ENCODE measurements at regions not wholly inside any gene's neighbourhood (a gene's known extent, or its start where the extent isn't known, plus 50 kb on each side); places are given as distances from the start of the nearest gene placed in this dataset.
"Not testable (repeated sequence)": the region's sequence is repeated elsewhere in the genome, so short reads cannot be mapped to it uniquely, and the experiment has no call there.

DNA sequence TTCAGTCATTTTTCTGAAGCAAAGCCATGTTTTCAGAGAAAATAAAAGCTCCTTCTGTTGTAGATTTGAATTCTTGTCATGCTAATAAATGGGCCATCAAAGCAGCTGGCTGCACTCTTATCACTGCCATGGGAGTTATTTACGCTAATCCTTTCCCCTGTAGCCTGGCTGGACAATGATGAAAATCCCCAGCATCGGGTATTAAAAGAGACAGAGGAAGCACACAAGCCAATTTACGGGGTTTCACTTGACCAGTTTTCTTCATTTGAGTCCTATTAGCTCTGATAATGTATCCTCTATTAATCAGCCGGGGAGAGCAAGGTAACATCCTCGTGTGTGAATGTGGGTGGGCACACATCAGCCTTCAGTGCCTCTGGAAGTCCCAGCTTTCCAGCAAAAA lies 470.2 kb upstream of the API5 start:
- DNase-seq (ENCODE audit: low read depth): no peak

DNA sequence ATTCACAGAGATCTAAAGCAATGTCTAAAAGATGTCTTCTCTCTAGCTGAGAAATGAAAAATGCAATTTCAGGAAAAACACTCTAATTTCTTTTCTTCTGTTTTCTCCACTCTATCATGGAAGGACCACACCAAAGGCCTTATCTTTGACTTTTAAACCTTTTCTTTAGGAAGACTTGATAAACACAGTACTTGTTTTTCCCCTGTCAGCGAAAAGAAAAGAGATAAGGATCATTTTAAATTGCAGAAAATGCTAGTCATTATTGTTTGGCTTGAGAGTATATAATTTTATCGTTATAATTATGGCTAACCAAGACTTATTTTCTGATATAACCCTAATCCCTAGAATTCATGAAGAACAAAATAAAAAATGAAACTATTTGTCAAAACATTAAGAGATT lies 462.4 kb upstream of the API5 start:
- no peak for DNase-seq (ENCODE audit: low read depth)

DNA sequence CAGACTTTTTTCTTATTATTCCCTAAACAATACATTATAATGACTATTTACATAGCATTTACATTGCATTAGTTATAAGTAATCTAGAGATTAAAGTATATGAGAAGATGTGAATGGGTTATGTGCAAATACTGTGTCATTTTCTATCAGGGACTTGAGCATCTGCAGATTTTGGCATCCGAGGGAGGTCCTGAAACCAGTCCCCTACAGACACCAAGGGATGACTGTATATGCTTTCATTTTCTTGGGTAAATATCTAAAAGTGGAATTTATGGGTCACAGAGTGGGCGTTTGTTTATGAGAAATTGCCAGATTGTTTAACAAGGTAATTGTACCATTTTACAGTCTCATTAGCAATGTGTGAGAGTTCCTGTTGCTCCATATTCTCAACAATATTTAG lies 454.5 kb upstream of the API5 start:
- DNase-seq (ENCODE audit: low read depth): no peak

DNA sequence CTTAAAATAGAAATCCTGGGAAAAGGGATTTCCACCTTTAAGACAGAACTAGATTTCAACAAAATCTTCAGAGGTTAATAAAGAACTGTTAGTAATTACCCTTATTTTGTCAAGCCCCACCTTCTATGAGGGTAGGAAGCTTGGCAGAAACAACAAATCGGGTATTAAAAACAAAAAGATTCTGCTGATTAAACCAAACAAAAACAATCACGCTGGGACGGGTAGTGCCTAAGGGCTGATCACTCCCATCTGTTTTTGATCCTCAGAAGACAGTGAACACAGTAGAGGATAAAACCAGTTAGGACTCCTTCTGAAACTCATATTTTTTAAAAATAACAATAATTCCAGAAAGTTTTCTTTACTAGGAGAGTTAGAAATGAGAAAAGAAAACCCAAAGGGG lies 441.3 kb upstream of the API5 start:
- no peak for DNase-seq (ENCODE audit: low read depth)

DNA sequence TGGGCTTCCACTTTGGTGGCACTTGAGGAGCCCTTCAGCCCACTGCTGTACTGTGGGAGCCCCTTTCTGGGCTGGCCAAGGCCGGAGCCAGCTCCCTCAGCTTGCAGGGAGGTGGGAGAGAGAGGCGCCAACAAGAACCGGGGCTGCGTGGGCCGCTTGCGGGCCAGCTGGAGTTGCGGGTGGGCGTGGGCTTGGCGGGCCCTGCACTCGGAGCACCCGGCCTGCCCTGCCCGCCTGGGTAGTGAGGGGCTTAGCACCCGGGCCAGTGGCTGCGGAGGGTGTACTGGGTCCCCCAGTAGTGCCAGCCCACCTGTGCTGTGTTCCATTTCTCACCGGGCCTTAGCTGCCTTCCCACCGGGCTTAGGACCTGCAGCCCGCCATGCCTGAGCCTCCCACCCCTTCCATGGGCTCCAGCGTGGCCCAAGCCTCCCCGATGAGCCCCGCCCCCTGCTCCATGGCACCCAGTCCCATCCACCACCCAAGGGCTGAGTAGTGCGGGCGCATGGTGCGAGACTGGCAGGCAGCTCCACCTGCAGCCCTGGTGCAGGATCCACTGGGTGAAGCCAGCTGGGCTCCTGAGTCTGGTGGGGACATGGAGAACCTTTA lies 437.9 kb upstream of the API5 start:
- not testable (repeated sequence) for DNase-seq (ENCODE audit: low read depth)

DNA sequence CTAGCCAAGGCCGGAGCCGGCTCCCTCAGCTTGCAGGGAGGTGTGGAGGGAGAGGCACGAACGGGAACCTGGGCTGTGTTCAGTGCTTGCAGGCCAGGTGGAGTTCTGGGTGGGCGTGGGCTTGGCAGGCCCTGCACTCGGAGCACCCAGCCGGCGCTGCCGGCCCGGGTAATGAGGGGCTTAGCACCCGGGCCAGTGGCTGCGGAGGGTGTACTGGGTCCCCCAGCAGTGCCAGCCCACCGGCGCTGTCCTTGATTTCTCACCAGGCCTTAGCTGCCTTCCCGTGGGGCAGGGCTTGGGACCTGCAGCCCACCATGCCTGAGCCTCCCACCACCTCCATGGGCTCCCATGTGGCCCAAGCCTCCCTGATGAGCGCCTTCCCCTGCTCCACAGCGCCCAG lies 430.5 kb upstream of the API5 start:
- not testable (repeated sequence) for DNase-seq (ENCODE audit: low read depth)

DNA sequence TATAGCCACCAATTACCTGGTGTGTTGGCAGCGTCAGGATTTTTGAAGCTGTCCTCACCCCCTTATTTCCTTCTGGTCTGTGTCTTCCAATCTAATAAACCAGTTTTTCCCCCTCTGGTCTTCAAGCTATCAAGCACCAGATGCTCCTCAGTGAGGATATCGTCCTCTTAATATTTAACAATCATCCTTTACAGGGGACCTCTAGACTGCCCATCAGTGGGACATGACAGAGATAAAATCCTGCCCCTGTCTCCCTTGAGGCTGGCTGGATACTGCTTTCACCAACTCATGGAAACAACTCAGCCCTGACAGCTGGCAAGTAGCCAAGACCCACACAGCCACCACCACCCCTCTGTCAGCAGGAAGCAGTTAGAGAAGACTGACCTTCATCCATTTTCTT lies 421.0 kb upstream of the API5 start:
- DNase-seq (ENCODE audit: low read depth): no peak

DNA sequence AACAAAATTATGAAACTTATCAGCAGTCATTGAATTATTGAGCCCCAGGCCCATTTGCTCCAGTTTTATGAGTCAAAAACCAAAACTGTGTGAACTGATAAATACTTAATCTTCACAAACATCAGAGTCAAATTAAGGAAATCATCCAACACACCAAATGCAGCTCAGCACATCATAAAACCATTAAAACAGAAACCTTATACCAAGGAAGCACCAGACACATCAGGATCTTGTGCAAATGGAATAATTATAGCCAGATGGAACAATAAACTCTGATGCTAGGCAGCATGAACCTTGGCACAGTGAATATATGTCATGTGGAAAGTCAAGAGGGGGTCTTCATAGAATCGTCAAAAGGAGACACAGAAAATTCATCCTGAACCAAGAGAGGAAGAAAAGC lies 410.7 kb upstream of the API5 start:
- no peak for DNase-seq (ENCODE audit: low read depth)

DNA sequence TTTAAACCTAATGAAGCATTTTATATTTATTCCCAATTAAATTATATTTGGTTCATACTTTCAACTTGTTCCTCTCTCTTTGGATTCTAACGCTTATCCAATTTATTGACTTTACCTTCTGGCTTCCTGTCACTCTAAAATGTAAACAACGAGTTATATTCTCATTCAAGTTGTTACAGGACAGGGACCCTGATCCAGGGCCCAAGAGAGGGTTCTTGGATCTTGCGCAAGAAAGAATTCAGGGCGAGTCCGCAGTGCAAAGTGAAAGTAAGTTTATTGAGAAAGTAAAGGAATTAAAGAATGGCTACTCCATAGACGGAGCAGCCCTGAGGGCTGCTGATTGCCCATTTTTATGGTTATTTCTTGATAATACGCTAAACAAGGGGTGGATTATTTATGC lies 405.6 kb upstream of the API5 start:
- DNase-seq (ENCODE audit: low read depth): no peak

DNA sequence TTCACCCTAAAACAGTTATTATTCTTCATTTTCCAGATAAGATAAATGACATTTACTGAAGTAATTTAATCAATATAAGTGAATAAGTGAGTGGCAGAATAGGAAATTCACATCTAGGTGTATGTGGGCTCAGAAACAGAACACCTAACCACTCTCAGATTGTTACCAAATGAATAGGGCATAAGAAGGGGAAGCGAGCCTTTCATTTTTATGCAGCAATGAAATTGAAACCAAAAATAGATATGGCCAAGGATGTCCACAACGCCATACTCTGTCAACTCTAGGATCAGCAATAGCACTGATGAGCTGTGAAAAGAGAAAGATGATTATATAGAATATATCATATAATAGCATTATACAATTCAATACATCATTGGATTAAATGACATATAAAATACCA lies 398.1 kb upstream of the API5 start:
- no peak for DNase-seq (ENCODE audit: low read depth)

DNA sequence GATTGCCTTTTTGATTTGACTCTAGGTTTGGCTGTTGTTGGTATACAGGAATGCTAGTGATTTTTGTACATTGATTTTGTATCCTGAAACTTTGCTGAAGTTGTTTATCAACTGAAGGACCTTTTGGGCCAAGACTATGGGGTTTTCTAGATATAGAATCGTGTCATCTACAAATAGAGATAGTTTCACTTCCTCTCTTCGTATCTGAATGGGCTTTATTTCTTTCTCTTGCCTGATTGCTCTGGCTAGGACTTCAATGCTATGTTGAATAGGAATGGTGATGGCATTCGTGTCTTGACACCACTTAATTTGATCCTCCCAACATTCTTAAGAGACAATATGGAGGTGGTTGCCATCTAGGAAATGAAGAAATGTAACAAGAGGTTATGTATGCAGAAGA lies 388.1 kb upstream of the API5 start:
- no peak for DNase-seq (ENCODE audit: low read depth)

DNA sequence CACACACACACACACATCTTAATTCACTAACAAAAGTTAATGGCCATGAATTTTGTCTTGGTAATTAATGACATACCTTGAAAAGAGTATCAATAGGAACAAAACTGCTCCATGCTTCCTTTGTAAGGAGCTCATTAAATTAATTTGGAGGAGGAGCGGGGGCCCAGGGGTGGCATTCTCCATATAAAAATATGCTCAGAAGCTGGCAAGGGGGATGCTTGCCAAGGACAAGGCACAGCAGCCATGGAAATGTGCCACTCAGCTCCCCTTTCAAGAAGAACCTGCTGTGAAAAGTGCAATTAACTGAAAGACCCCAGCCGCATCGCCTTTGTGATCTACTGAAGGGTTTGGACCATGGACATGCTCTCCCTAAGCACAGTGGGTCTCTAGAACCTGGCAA lies 385.9 kb upstream of the API5 start:
- DNase-seq (ENCODE audit: low read depth): no peak

DNA sequence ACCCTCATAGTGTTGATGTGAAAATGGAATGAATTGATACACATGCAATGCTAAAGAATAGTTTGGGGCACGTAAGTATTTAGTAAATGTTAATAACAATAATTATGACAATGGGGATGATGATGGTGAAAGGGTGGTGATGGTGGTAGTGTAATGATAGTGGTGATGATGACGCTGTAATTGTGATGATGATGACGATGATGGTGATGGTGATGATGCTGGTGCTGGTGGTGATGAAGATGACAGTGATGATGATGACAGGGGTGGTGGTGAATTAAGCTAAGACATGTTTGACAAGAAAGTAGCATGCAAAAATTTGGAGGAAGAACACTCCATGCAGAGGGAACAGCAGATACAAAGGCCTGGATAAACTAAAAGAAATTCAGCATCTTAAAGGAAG lies 364.4 kb upstream of the API5 start:
- DNase-seq (ENCODE audit: low read depth): no peak

DNA sequence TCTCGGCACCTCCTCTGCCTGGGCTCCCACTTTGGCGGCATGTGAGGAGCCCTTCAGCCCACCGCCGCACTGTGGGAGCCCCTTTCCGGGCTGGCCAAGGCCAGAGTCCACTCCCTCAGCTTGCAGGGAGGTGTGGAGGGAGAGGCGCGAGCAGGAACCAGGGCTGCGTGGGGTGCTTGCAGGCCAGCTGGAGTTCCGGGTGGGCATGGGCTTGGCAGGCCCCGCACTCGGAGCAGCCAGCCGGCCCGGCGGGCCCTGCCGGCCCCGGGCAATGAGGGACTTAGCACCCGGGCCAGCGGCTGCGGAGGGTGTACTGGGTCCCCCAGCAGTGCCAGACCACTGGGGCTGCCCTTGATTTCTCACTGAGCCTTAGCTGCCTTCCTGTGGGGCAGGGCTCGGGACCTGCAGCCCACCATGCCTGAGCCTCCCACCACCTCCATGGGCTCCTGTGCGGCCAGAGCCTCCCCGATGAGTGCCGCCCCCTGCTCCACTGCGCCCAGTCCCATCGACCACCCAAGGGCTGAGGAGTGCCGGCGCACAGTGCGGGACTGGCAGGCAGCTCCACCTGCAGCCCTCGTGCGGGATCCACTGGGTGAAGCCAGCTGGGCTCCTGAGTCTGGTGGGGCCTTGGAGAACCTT lies 361.9 kb upstream of the API5 start:
- DNase-seq (ENCODE audit: low read depth): not testable (repeated sequence)

DNA sequence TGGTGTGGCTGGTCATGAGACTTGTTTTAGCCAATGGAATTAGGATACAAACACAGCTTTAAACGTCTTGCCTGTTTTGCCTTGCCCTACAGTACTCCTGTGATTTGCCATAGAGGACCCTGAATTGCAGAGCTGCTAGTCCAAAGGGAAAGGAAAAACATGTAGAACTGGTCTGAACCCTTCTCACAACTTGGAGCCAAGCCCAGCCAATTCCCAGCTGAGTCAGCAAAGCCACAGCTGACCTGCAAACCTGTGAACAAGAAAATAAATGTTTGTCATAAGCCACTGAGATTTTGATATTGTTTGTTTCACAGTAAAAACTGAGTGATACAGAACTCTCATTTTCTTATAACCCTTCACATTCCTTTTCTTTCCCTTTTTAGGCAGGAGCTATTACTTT lies 360.5 kb upstream of the API5 start:
- DNase-seq (ENCODE audit: low read depth): no peak

DNA sequence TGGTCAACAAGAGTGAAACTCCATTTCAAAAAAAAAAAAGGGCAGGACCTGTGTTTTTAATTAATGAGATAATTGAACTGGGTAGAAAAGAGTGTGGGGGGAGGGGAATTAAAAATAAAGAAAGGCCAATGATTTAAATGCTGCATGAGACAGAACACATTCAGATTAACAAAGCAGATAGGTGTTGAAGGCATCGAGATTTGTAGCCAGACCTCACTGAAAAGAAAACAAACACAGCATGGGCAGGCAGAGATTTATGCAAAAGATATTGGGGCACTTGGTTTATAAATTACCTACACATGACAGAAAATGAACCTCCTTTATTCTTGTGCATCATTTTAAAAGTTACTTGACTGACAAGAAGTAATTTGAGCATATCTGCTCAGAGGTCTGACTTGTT lies 354.0 kb upstream of the API5 start:
- DNase-seq (ENCODE audit: low read depth): no peak

DNA sequence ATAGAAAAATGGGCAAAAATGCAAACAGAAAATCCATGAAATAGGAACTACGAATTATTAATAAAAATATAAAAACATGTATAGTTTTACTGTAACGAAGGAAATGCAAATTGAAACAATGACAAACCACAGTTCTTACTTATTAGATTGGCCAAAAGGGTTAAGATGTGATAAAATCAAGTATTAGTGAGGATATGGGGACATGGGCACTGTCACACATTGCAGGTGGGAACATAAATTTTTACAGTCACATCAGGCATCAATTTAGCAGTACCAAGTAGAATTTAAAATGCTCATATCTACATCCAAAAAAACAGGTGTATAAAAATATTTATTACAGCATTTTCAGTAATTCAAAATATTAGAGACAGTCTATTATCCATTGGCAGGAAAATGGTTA lies 353.2 kb upstream of the API5 start:
- DNase-seq (ENCODE audit: low read depth): no peak

DNA sequence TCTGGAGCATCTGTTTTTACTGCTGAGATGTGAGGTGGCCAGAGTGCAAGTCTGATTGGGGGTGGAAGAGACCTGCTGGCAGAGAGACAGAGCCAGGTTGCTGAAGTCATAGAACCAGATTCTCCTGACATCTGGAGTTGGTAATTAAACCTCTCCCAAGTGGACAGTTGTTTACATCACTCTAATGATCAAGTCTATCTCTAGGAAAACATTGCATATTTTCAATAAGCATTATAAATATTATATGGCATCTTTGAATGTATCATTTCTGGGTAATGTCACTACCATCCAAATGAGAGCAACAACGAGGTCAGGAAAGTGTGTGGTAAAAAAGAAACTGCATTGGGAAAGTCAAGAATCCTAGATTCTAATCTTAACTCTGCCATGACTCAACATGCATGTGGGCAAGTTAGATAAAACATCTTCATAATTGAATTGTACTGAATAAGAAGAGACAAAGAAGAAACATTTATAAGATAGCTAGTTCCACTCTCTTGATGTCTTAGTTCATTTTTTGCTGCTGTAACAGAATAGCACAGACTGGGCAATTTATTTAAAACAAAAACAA lies 351.2 kb upstream of the API5 start:
- DNase-seq (ENCODE audit: low read depth): no peak

DNA sequence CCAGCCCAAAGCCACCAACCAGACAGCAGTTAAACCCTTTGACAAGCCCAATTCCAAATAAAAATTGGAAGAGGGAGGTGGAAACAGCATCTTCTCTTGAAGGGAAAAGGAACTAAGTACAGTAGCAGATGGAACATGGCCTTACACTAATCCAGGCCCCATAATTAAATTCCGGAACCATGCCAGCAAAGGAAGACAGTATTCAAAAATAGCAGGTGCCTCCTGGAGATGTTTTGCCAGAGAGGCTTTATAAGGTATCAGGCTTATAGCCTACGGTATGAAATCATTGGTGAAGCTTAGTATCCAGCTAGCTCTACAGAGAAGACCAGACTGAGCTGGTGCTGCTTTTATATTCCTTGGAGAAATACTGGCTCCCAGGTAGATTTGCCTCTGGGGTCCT lies 344.1 kb upstream of the API5 start:
- no peak for DNase-seq (ENCODE audit: low read depth)

DNA sequence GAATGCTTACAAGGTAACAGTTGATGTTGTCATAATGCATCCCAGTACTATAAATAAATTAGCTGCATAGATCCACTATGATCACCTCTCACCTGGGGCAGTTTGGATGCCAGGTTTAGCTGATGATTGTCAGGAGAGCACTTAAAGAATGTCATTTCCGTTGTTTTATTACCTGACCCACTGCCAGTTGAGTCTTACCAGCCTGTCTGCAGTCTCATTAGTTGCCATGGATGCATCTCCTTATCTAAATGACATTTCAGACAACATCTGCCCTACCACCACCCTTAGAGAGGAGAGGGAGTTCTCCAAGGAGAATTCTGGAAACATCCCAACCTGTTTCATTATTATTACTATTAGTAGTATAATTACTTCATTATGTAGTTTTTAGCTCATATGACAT lies 339.1 kb upstream of the API5 start:
- no peak for DNase-seq (ENCODE audit: low read depth)

DNA sequence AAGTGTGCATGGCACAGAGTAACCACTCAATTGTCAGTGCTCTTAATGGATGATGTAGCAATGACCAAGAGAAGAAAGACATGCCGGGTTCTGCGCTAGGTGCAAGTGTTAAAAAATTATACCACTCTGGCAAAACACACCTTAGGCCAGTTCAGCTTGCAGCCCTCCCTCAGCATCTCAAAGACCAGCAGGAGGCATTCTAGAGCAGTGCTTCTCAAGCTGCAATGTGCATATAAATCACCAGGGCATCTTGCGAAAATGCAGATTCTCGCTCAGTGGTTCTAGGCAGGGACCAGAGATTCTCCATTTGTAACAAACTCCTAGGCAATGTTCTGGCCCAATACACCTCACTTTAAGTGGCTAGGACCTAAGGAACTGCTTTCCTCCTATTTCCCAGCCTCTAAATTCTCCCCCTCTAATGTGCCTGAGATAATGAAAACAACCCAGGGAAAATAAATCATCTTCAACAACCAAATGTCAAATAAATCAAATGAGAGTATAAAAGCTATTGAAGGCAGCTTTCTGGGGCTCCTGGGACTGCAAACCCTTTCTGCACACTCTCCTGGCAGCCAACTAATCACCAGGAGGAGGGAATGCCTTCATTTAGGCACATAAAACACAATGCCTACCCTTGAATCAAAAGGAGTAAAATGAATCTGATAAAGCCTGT lies 337.2 kb upstream of the API5 start:
- no peak for DNase-seq (ENCODE audit: low read depth)

DNA sequence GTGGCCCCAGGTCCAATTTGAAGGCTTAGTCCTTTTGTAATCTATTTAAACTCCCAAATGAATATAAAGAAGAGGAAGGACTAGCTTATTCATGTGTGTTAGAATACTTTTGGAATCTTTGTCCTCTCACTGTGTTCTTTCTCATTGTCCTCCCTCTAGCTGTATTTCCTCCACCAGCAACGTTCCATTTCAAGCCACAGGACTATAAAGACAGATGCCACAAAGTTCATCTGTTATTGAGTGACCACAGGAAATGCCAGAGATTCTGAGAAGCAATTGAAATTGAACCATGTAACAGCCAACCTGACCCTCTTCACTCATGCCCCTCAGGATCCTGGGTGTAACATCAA lies 336.6 kb upstream of the API5 start:
- DNase-seq (ENCODE audit: low read depth): no peak

DNA sequence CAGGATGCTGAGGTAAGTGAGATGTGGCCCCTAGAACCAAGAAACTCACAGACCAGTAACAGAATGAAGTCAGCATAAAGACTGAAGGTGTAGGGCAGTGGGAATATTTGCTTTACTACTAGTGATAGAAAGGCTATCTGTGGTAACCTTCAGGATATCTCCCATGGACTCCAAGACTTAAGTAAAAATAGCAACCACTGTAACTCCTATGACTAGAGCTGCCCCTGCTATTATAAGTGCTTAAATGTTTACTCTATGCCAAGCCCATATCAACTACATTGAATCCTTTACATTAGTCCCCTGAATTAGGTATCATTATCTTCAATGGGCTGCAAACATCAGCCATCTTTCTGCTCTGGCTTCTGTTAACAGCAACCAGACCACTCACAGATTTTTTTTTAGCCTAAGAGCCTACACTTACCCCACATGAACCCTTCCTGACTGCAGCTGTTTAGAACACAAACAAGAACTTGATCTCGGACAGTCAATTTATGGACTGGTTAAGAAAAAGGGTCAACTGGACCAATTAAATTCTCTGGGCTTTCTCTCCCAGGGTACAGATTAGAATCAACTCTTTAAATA lies 335.1 kb upstream of the API5 start:
- DNase-seq (ENCODE audit: low read depth): no peak

Measured in GM04503 (cell line).